ENCODE measurements at regions not wholly inside any gene's neighbourhood (a gene's known extent, or its start where the extent isn't known, plus 50 kb on each side); places are given as distances from the start of the nearest gene placed in this dataset.
"Not testable (repeated sequence)": the region's sequence is repeated elsewhere in the genome, so short reads cannot be mapped to it uniquely, and the experiment has no call there.

- no peak for DNase-seq
Measured at GRCh38 chr2:166831930-166832329, 56.4 kb upstream of the XIRP2 start.

GRCh38 chr2:166825914-166826313 is 62.4 kb upstream of the XIRP2 start:
- DNase-seq = no peak

DNA sequence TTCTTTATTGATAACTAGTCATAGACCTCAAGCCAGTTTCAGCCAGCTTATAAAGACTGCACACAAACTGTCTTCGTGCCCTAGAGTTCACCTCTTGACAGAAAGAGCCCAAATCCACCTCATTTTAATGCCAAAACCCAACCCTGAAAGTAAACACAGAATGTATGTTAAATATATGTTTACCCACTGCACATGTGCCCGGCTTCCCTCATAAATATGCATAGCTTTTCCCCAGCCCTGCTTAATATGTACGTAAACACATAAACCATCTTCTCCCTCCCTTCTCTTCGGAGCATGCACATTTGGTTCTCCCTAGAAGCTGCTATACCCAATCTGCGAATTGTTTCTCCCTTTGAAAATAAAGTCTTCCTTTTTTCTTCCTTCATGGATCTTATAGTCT is 73.9 kb upstream of the XIRP2 start:
- no peak for DNase-seq

GRCh38 chr2:166812166-166812891 is 76.0 kb upstream of the XIRP2 start:
- no peak for DNase-seq

- no peak for DNase-seq
Measured at GRCh38 chr2:166805753-166806152, 82.5 kb upstream of the XIRP2 start.

GRCh38 chr2:166803373-166804000 is 84.8 kb upstream of the XIRP2 start:
- DNase-seq = peak; percentile 3

GRCh38 chr2:166802475-166802874 is 85.8 kb upstream of the XIRP2 start:
- peak; percentile 15 for DNase-seq

DNA sequence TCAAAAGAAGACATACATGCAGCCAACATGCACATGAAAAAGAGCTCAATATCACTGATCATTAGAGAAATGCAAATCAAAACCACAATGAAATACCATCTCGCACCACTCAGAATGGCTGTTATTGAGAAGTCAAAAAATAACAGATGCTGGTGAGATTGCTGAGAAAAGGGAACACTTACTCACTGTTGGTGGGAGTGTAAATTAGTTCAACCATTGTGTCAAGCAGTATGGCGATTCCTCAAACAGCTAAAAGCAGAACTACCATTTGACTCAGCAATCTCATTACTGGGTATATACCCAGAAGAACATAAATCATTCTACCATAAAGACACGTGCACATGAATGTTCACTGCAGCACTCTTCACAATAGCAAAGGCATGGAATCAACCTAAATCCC is 95.5 kb upstream of the XIRP2 start:
- no peak for DNase-seq

DNA sequence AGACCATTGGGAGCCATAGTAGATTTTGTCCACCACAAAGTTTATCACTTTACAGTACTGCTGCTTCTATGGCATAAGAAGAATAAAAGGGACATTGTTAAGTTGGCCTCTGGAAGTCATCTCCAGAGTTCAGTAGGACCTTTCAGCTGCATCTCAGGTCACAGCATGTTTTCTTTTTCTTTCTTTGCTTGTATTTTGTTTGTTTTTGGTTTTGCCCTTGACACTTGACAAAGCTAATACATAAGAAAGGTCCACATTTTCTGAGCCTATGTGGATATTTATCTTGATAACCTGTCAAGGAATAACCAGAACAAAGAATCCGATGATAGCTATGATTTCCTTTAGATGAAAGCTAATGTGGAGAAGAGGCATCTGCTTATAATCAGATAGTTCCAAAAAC is 101.6 kb upstream of the XIRP2 start:
- DNase-seq = no peak

DNA sequence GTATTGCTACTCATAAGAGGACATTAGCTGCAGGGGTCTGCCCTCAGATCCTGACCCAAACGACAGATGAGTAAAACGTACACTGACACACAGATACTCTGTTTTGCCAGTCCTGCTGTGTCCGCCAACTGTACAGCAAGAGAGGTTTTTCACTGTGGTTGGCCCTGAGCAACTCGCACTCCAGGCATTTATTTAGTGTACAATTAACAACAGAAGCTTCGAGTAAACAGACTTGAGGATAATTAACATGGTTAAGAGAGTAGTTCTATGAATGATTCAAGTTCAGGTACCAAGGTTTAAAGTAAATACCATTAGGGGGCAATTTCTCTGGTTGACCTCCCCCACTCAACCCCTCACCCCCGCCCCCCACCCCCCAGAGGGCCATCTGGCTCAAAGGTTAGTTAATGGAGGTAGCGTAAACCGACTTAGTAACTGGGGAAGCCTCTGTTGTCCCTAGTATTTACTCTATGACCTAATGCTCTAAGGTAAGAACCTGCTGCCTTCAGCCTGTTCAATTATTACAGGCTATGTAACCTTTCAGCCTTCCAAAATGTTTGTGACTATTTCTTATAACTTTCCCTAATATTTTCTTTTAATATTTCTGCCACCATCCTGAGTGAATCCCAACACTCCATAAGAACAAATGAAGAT is 103.9 kb upstream of the XIRP2 start:
- DNase-seq = no peak

GRCh38 chr2:166775176-166775575 is 113.1 kb upstream of the XIRP2 start:
- DNase-seq = no peak

GRCh38 chr2:166773308-166773949 is 114.9 kb upstream of the XIRP2 start:
- no peak for DNase-seq

DNA sequence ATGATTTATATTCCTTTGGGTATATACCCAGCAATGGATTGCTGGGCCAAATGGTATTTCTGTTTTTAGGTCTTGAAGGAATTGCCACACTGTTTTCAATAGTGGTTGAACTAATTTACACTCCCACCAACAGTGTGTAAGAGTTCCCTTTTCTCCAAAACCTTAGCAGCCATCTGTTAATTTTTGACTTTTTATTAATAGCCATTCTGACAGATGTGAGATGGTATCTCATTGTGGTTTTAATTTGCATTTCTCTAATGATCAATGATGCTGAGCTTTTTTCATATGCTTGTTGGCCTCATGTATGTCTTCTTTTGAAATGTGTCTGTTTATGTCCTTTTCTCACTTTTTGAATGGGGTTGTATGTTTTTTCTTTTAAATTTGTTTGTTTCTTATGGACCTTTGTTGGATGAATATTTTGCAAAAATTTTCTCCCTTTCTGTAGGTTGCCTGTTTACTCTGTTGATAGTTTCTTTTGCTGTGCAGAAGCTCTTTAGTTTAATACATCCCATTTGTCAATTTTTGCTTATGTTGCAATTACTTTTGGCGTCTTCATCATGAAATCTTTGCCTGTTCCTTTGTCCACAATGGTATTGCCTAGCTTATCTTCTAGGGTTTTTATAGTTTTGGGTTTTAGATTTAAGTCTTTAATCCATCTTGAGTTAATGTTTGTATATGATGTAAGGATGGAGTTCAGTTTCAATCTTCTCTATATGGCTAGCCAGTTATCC is 119.7 kb upstream of the XIRP2 start:
- no peak for DNase-seq

GRCh38 chr2:166766769-166767322 is 121.4 kb upstream of the XIRP2 start:
- not testable (repeated sequence) for DNase-seq

- no peak for DNase-seq
Measured at GRCh38 chr2:166766220-166766619, 122.1 kb upstream of the XIRP2 start.

DNA sequence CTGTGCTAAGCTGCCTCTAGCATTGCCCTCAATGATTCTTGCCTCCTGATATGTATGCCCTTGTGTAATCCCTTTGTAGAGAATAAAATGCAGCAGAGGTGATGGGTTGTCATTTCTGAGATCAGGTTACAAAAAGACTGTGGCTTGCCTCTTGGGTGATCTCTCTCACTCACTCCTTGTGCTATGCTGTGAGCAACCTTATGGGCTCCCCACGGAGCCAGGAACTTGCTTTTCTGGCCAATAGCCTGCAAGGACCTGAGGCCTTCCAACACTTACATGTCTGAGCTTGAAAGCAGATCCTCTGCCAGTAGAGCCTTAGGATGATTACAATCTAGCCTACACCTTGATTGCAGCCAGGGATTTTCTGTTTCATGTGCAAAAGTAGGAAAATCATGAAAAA is 123.1 kb upstream of the XIRP2 start:
- DNase-seq = no peak

DNA sequence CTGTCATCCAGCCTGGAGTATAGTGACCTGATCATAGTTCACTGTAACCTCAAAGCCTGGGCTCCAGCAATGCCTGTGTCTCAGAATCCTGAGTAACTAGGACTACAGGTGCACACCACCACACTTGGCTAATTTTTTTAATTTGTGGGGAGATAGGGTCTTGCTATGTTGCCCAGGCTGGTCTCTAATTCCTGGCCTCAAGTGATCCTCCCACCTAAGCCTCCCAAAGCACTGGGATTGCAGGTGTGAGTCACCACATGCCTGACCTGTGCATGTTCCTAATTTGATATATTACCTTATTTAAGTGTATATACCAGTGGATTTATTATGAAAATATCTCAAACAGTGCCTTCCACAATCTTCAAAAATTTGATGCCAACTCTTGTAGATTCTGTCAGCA is 123.6 kb upstream of the XIRP2 start:
- DNase-seq = no peak

GRCh38 chr2:166764216-166764615 is 124.1 kb upstream of the XIRP2 start:
- DNase-seq = no peak

DNA sequence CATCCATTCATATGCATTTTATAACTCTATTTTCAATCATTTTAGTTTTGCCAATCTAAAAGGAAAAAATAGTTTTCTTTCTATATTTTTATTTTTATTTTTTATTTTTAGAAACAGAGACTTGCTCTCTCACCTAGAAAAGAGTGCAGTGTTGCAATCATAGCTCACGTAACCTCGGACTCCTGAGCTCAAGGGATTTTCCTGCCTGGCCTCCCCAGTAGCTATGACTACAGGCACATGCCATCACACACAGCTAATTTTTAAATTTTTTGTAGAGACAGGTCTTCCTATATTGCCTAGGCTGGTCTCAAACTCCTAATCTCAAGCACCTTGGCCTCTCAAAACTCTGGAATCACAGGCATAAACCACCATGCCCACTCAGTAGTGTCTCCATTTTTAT is 125.5 kb upstream of the XIRP2 start:
- no peak for DNase-seq

DNA sequence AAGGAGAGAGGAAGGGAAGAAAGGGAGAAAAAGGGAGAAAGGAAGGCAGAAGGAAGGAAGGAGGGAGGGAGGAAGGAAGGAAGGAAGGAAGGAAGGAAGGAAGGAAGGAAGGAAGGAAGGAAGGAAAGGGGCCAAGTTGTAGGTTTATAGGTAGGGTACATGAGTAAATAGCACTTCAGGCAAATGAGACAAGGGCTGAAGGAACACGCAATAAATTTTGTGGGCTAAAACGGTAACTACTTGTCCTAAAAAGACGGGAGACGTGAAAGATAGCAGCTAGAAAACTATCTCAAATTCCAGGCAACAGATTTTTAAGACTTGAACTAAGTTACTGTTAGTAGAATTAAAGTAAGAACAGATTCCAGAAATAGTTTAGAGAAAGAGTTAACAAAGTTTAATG is 129.3 kb upstream of the XIRP2 start:
- DNase-seq = no peak

GRCh38 chr2:166750624-166751023 is 137.7 kb upstream of the XIRP2 start:
- DNase-seq = no peak

DNA sequence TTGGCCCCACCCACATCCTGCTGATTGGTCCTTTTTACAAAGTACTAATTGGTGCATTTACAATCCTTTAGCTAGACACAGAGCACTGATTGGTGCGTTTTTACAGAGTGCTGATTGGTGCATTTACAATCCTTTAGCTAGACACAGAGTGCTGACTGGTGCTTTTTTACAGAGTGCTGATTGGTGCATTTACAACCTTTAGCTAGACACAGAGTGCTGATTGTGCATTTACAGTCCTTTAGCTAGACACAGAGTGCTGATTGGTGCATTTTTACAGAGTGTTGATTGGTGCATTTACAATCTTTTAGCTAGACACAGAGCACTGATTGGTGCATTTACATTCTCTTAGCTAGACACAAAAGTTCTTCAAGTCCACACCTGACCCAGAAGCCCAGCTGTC is 144.2 kb upstream of the XIRP2 start:
- not testable (repeated sequence) for DNase-seq

DNA sequence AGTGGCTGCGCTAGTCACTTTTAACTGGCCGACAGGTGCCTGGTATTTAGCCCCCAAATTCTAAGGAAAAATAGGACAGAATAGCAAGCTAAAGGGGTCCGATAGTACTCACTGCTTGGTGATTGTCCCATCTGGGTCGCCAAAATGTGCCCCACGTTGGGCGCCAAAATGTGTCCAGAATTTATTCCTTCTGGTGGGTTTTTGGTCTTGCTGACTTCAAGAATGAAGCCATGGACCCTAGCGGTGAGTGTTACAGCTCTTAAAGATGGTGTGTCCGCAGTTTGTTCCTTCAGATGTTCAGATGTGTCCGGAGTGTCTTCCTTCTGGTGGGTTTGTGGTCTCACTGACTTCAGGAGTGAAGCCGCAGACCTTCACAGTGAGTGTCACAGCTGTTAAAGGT is 144.8 kb upstream of the XIRP2 start:
- not testable (repeated sequence) for DNase-seq

All from central memory CD4-positive, alpha-beta T cell (primary cell).